ENCODE measurements at regions not wholly inside any gene's neighbourhood (a gene's known extent, or its start where the extent isn't known, plus 50 kb on each side); places are given as distances from the start of the nearest gene placed in this dataset.

- no peak for DNase-seq (ENCODE audit: low read depth, low spot score)
- in situ Hi-C loops (cut with HindIII; ENCODE audit: low pct_unique_long_range_greater_than_20kb, low sequenced_read_pairs): no loop called here
Observed at GRCh38 chr20:40207655-40208054, 481.4 kb downstream of the MAFB start.

- in situ Hi-C loops (cut with HindIII; ENCODE audit: low pct_unique_long_range_greater_than_20kb, low sequenced_read_pairs): no loop called here
- DNase-seq (ENCODE audit: low read depth, low spot score): no peak
Observed at GRCh38 chr20:40205971-40206370, 483.1 kb downstream of the MAFB start.

GRCh38 chr20:40203032-40203431 lies 486.0 kb downstream of the MAFB start:
- in situ Hi-C loops (cut with HindIII; ENCODE audit: low pct_unique_long_range_greater_than_20kb, low sequenced_read_pairs): no loop called here
- DNase-seq (ENCODE audit: low read depth, low spot score): no peak

DNA sequence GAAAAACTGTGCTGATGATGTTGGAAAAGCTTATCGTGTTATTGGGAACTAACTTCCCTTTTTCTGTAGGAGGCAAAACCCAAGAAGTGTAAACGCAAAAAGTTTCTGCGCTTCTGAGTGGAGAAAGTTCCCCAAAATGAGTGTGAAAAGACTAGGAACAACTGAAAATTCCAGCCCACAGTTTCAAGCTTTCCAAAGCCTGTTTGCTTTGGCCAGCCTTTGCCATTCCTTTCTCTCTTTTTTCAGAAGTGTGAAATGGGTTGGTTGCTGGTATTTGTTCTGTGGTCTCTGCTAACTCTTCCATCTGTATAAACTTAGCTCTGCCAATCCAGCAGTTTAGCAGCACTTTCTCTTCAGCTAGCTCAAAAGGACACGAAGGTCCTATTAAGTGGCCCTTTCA lies 491.3 kb downstream of the MAFB start:
- DNase-seq (ENCODE audit: low read depth, low spot score): no peak
- in situ Hi-C loops (cut with HindIII; ENCODE audit: low pct_unique_long_range_greater_than_20kb, low sequenced_read_pairs): no loop called here

- in situ Hi-C loops (cut with HindIII; ENCODE audit: low pct_unique_long_range_greater_than_20kb, low sequenced_read_pairs): no loop called here
- DNase-seq (ENCODE audit: low read depth, low spot score): no peak
Observed at GRCh38 chr20:40196846-40197436, 492.1 kb downstream of the MAFB start.

- in situ Hi-C loops (cut with HindIII; ENCODE audit: low pct_unique_long_range_greater_than_20kb, low sequenced_read_pairs): no loop called here
- no peak for DNase-seq (ENCODE audit: low read depth, low spot score)
Observed at GRCh38 chr20:40195742-40196141, 493.3 kb downstream of the MAFB start.

DNA sequence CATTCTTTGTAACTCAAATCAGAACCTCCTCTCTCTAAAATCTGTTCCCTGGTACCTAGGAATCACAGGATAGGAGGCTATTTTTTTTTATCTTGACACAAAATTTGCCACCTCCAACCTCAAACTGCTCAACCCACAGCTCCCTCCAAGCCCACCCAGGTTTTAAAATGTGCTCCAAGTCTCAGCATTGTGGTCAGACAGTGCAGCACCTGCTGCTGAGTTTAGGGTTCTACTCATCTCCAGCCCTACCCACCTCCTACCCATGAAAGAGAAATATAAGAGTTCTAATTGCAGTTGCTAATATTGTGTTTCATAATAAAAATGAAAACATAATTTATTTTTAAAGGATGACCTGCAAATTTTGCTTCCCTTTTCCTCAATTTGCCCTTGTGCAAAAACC lies 496.5 kb downstream of the MAFB start:
- in situ Hi-C loops (cut with HindIII; ENCODE audit: low pct_unique_long_range_greater_than_20kb, low sequenced_read_pairs): no loop called here
- no peak for DNase-seq (ENCODE audit: low read depth, low spot score)

- in situ Hi-C loops (cut with HindIII; ENCODE audit: low pct_unique_long_range_greater_than_20kb, low sequenced_read_pairs): no loop called here
- peak; percentile 31 for DNase-seq (ENCODE audit: low read depth, low spot score)
Observed at GRCh38 chr20:40192081-40192480, 497.0 kb downstream of the MAFB start.

DNA sequence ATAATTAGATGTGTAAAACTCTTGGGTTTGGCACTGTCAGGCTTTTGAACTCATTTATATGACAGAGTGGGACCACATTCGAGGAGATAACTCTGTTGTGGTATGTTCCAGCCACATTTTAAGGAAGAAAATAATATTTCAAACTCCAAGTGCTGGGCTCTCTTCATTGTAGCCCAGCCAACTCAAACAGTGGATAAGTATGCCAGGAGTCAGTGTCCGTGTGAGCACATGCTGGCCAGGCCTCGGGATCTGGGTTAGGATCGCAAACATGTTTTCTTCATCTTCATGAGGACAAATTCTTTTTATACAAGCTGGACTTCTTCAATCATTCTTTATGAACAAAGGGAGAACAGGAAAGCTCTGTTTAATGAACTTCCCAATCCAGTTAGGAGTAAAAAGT lies 497.5 kb downstream of the MAFB start:
- in situ Hi-C loops (cut with HindIII; ENCODE audit: low pct_unique_long_range_greater_than_20kb, low sequenced_read_pairs): no loop called here
- DNase-seq (ENCODE audit: low read depth, low spot score): no peak

DNA sequence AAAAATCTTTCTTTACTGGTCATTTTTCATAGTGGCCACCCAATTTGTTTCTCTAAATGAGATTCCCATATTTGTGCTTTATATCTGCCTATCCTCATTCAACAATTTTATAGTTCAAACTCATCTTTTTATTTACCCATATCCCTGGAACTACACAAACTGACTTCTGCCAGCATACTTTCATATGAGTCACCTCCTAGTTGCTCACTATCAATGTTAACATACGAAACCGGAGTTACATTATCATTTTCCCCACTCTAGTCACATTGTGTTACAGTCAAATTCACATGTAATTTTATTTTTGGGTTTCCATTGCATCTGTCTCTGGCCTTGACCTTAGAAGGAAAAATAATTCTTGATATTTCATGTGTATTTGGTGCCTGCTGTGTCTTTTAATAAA lies 499.4 kb downstream of the MAFB start:
- in situ Hi-C loops (cut with HindIII; ENCODE audit: low pct_unique_long_range_greater_than_20kb, low sequenced_read_pairs): no loop called here
- no peak for DNase-seq (ENCODE audit: low read depth, low spot score)

GRCh38 chr20:40188319-40188718 lies 500.7 kb downstream of the MAFB start:
- in situ Hi-C loops (cut with HindIII; ENCODE audit: low pct_unique_long_range_greater_than_20kb, low sequenced_read_pairs): no loop called here
- no peak for DNase-seq (ENCODE audit: low read depth, low spot score)

- no peak for DNase-seq (ENCODE audit: low read depth, low spot score)
- in situ Hi-C loops (cut with HindIII; ENCODE audit: low pct_unique_long_range_greater_than_20kb, low sequenced_read_pairs): no loop called here
Observed at GRCh38 chr20:40186826-40187225, 502.2 kb downstream of the MAFB start.

GRCh38 chr20:40181676-40182075 lies 507.4 kb downstream of the MAFB start:
- in situ Hi-C loops (cut with HindIII; ENCODE audit: low pct_unique_long_range_greater_than_20kb, low sequenced_read_pairs): no loop called here

GRCh38 chr20:40176098-40176841 lies 512.8 kb downstream of the MAFB start:
- in situ Hi-C loops (cut with HindIII; ENCODE audit: low pct_unique_long_range_greater_than_20kb, low sequenced_read_pairs): no loop called here
- no peak for DNase-seq (ENCODE audit: low read depth, low spot score)

More at GRCh38 chr20:40181676-40182075, 507.4 kb downstream of the MAFB start:
- DNase-seq (ENCODE audit: low read depth, low spot score): no peak

- in situ Hi-C loops (cut with HindIII; ENCODE audit: low pct_unique_long_range_greater_than_20kb, low sequenced_read_pairs): no loop called here
- no peak for DNase-seq (ENCODE audit: low read depth, low spot score)
Observed at GRCh38 chr20:40175296-40175695, 513.7 kb downstream of the MAFB start.

DNA sequence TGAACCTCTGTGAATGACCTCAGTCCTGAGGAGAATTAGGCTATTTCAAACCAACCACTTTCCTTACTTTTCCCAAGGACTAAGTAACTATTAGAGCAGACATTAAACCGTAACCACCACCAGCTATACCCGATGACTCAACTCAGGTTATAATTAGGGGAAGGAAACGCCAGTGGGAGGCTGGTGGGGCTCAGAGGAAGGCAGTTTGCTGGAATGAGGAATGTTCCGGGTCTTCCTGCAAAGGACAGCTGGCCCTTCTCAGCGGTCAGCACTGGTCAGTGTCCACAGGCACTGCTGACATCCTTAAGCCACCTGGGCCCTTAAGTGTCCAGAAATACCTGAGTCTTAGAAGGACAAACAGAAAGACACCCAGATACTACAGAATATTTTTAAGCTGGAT lies 515.2 kb downstream of the MAFB start:
- no peak for DNase-seq (ENCODE audit: low read depth, low spot score)
- in situ Hi-C loops (cut with HindIII; ENCODE audit: low pct_unique_long_range_greater_than_20kb, low sequenced_read_pairs): no loop called here

GRCh38 chr20:40168981-40169620 lies 519.9 kb downstream of the MAFB start:
- in situ Hi-C loops (cut with HindIII; ENCODE audit: low pct_unique_long_range_greater_than_20kb, low sequenced_read_pairs): no loop called here
- no peak for DNase-seq (ENCODE audit: low read depth, low spot score)

GRCh38 chr20:40161391-40161790 lies 527.6 kb downstream of the MAFB start:
- in situ Hi-C loops (cut with HindIII; ENCODE audit: low pct_unique_long_range_greater_than_20kb, low sequenced_read_pairs): no loop called here
- no peak for DNase-seq (ENCODE audit: low read depth, low spot score)

- DNase-seq (ENCODE audit: low read depth, low spot score): peak; percentile 89
- in situ Hi-C loops (cut with HindIII; ENCODE audit: low pct_unique_long_range_greater_than_20kb, low sequenced_read_pairs): no loop called here
Observed at GRCh38 chr20:40160097-40160550, 528.9 kb downstream of the MAFB start.
